H1 (cell line): ENCODE measurements at regions not wholly inside any gene's neighbourhood (a gene's known extent, or its start where the extent isn't known, plus 50 kb on each side); places are given as distances from the start of the nearest gene placed in this dataset.

ENCODE experiments used
- ATF3 ChIP-seq: IDR thresholded peaks from 2 replicates; pipeline ENCODE4 v1.6.1; 2011; ENCODE audit warnings: low read depth, mild to moderate bottlenecking, low read length; ENCODE audit not compliant: insufficient read depth
- CTCF ChIP-seq, 3 experiments: IDR thresholded peaks; 1 replicate in 2 of 3; 2 replicates in 1 of 3; pipeline versions ENCODE4 v1.5.1 to v1.6.1; 2011; ENCODE audit warnings: low read length in 3 of 3, mild to moderate bottlenecking in 3 of 3, inconsistent platforms in 2 of 3, low read depth in 1 of 3, moderate library complexity in 1 of 3; ENCODE audit not compliant: insufficient read depth in 1 of 3; ENCODE audit errors: control extremely low read depth in 1 of 3

- TF ChIP-seq CTCF (IDR thresholded peaks at IDR 0.05; ENCODE audit: control extremely low read depth in 1 of 3, insufficient read depth in 1 of 3, low read depth in 1 of 3, low read length in 3 of 3) (no peak), ATF3 (no peak)
These were observed 122.9 kb upstream of the NTF3 start for GRCh38 chr12:5308996-5309395.
